ENCODE measurements at regions not wholly inside any gene's neighbourhood (a gene's known extent, or its start where the extent isn't known, plus 50 kb on each side); places are given as distances from the start of the nearest gene placed in this dataset.
A peak's percentile ranks its signal among the peaks of the same experiment; 100 is the strongest.

DNA sequence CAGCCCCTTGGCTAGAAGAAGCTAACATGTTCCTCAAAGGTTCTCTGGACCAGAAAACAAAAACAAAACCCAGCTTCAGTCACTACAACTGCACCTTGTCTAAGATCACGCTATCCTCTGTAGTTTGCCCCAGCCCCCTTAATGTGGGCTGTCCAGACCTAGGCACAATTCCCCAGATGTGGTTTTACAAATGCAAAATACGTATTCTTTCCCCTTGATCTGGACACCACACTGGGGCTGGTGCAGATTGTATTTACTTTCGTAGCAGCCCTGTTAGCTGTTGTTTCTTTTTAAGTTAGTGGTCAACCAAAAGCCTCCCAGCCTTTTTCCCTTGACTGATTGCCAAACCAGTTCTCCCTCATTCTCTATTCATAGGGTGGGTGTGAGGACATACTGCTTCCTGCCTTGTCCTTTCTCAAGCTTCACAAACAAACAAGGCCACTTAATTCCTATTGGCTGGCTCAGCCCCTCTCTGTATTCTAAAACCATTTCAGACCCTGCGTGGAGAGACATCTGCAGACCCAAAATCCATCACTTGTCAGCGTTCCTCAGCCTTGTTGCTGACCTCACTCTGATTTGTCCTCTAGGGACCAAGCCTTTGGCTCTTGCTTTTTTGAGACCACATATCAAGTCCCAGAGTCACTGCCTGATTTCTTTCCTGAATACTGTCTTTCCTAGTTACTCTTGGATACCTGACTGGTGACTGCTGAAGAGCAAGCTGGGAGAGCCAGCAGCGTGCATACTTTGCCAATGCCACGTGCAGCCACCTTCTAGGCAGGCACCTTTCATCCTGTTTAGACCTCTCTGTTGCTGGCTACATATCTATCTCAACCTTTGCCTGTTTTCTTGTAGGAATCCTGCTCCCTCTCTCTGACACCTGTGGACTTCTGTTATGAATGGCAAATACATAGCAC is 96.4 kb upstream of the RAB3GAP2 start:
- Histone ChIP-seq H3K4me1 (ENCODE audit: insufficient read depth, low read length) (peaks cover 41% of the 10 kb centered on the region), H3F3A (ENCODE audit: low read length, unreplicated experiment) (peaks cover 3% of the 10 kb centered on the region), H3K36me3 (ENCODE audit: low read depth, low read length) (no peaks in the 10 kb centered on the region), H3K9ac (ENCODE audit: low read length) (no peak overlapping the region), H3K9me2 (replicated peaks; ENCODE audit: low read length) (no peaks in the 10 kb centered on the region), H3K79me2 (ENCODE audit: low read length) (no peaks in the 10 kb centered on the region), H3K27me3 (ENCODE audit: low read length) (no peaks in the 10 kb centered on the region), H3K9me3 (ENCODE audit: low read length) (no peaks in the 10 kb centered on the region), H3K4me2 (ENCODE audit: low read length) (peak overlapping the region; percentile 55), H3K4me3 (ENCODE audit: low read length) (0 out of 2 replicates have a peak overlapping the region, but pooled peaks have one; percentile 16), H3K27ac (ENCODE audit: low read length) (peak overlapping the region; percentile 31), H2AFZ (ENCODE audit: low read length) (no peak overlapping the region), H4K20me1 (ENCODE audit: low read length) (no peaks in the 10 kb centered on the region)
- no peak for ATAC-seq
- intact Hi-C loops (cut with micrococcal nuclease) = no loop called here
- CTCF ChIA-PET = no interaction called here
- DNase-seq = peak; percentile 87
- POLR2A ChIA-PET (ENCODE audit: unreplicated experiment) = no interaction called here
- TF ChIP-seq EZH2phosphoT487 (IDR thresholded peaks at IDR 0.05; ENCODE audit: borderline replicate concordance, low read length) (no peak), EZH2 (IDR thresholded peaks at IDR 0.05; ENCODE audit: low read length, unreplicated experiment) (no peak)
- BruUV-seq (replicated peaks) = no TSS peak

DNA sequence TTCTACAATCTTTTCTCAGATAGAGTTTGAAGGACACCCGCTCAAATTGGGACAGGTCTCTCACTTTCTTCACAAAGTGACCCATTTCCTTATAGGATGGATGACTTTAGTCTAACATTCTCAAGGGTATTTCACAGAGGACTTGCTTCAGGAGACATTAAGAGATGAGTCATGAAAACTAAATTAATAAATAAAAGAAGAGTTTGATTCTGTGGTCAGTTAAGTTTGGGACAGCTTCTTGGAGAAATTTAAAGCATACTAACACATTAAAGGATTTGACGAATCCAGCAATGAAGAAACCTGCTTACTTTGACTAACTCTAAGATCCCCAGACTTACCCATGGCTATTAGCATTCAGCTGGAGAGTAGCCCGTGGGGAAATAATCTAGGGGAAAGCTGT is 95.6 kb upstream of the RAB3GAP2 start:
- H4K20me1 ChIP-seq (ENCODE audit: low read length) = no peaks in the 10 kb centered on the region
- ChIA-PET POLR2A (ENCODE audit: unreplicated experiment) (no interaction called here), CTCF (no interaction called here)
- BruUV-seq (replicated peaks) = no TSS peak
- H3K9me3 ChIP-seq (ENCODE audit: low read length) = no peaks in the 10 kb centered on the region
- peak overlapping the region; percentile 31 for H3K27ac ChIP-seq (ENCODE audit: low read length)
- H3K9ac ChIP-seq (ENCODE audit: low read length) = no peak overlapping the region
- no peaks in the 10 kb centered on the region for H3K9me2 ChIP-seq (replicated peaks; ENCODE audit: low read length)
- TF ChIP-seq, protein P1, sequence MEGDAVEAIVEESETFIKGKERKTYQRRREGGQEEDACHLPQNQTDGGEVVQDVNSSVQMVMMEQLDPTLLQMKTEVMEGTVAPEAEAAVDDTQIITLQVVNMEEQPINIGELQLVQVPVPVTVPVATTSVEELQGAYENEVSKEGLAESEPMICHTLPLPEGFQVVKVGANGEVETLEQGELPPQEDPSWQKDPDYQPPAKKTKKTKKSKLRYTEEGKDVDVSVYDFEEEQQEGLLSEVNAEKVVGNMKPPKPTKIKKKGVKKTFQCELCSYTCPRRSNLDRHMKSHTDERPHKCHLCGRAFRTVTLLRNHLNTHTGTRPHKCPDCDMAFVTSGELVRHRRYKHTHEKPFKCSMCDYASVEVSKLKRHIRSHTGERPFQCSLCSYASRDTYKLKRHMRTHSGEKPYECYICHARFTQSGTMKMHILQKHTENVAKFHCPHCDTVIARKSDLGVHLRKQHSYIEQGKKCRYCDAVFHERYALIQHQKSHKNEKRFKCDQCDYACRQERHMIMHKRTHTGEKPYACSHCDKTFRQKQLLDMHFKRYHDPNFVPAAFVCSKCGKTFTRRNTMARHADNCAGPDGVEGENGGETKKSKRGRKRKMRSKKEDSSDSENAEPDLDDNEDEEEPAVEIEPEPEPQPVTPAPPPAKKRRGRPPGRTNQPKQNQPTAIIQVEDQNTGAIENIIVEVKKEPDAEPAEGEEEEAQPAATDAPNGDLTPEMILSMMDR (conservative IDR thresholded peaks at IDR 0.05; ENCODE audit: low read depth, low read length) = no peak
- TF ChIP-seq EZH2phosphoT487 (IDR thresholded peaks at IDR 0.05; ENCODE audit: borderline replicate concordance, low read length) (no peak), EZH2 (IDR thresholded peaks at IDR 0.05; ENCODE audit: low read length, unreplicated experiment) (no peak)
- ATAC-seq = no peak
- intact Hi-C loops (cut with micrococcal nuclease) = no loop called here
- H3K36me3 ChIP-seq (ENCODE audit: low read depth, low read length) = no peaks in the 10 kb centered on the region
- peak overlapping the region; percentile 55 for H3K4me2 ChIP-seq (ENCODE audit: low read length)
- H3K79me2 ChIP-seq (ENCODE audit: low read length) = no peaks in the 10 kb centered on the region
- H2AFZ ChIP-seq (ENCODE audit: low read length) = no peak overlapping the region
- no peak for DNase-seq
- peaks cover 49% of the 10 kb centered on the region for H3K4me1 ChIP-seq (ENCODE audit: insufficient read depth, low read length)
- no peak overlapping the region for H3K4me3 ChIP-seq (ENCODE audit: low read length)
- no peaks in the 10 kb centered on the region for H3K27me3 ChIP-seq (ENCODE audit: low read length)
- H3F3A ChIP-seq (ENCODE audit: low read length, unreplicated experiment) = peaks cover 3% of the 10 kb centered on the region

DNA sequence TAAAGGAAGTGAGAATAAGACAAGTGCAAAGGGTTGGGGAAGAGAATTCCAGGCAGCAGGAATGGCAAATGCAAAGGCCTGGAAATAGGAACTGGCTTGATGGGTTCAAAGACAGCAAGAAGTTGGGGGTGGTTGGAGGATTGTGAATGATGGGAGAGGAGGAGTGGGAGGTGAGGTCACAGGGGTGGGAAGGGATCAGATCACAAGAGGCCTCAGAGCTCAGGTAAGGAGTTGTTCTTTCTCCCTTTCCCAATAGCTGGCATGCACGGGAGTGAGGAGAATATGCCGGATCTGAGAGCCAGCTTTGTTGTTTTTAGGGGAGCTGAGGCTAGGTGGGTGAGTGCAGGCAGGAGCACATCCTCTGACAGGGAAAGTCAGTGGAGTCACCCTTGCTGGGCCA is 94.0 kb upstream of the RAB3GAP2 start:
- no peak overlapping the region for H3K4me3 ChIP-seq (ENCODE audit: low read length)
- BruUV-seq (replicated peaks) = no TSS peak
- H3F3A ChIP-seq (ENCODE audit: low read length, unreplicated experiment) = peaks cover 3% of the 10 kb centered on the region
- H3K79me2 ChIP-seq (ENCODE audit: low read length) = no peaks in the 10 kb centered on the region
- no peaks in the 10 kb centered on the region for H3K9me3 ChIP-seq (ENCODE audit: low read length)
- H3K27ac ChIP-seq (ENCODE audit: low read length) = no peak overlapping the region
- peaks cover 47% of the 10 kb centered on the region for H3K4me1 ChIP-seq (ENCODE audit: insufficient read depth, low read length)
- H4K20me1 ChIP-seq (ENCODE audit: low read length) = no peaks in the 10 kb centered on the region
- no peak for DNase-seq
- H3K4me2 ChIP-seq (ENCODE audit: low read length) = no peak overlapping the region
- no peaks in the 10 kb centered on the region for H3K9me2 ChIP-seq (replicated peaks; ENCODE audit: low read length)
- ChIA-PET CTCF (no interaction called here), POLR2A (ENCODE audit: unreplicated experiment) (no interaction called here)
- intact Hi-C loops (cut with micrococcal nuclease) = no loop called here
- no peak for ATAC-seq
- no peak overlapping the region for H3K9ac ChIP-seq (ENCODE audit: low read length)
- H3K36me3 ChIP-seq (ENCODE audit: low read depth, low read length) = no peaks in the 10 kb centered on the region
- TF ChIP-seq EZH2 (IDR thresholded peaks at IDR 0.05; ENCODE audit: low read length, unreplicated experiment) (no peak), EZH2phosphoT487 (IDR thresholded peaks at IDR 0.05; ENCODE audit: borderline replicate concordance, low read length) (no peak)
- TF ChIP-seq, protein P1 (conservative IDR thresholded peaks at IDR 0.05; ENCODE audit: low read depth, low read length) = no peak
- H2AFZ ChIP-seq (ENCODE audit: low read length) = no peak overlapping the region
- no peaks in the 10 kb centered on the region for H3K27me3 ChIP-seq (ENCODE audit: low read length)
